B cell (primary cell): ENCODE measurements at regions not wholly inside any gene's neighbourhood (a gene's known extent, or its start where the extent isn't known, plus 50 kb on each side); places are given as distances from the start of the nearest gene placed in this dataset.

Experiments
- CTCF ChIP-seq: fragments of 200-600 bp; IDR thresholded peaks from one replicate; pipeline ENCODE4 v1.8.0; 2022; ENCODE audit warnings: antibody characterized with exemption, mild to moderate bottlenecking
- EZH2 ChIP-seq: IDR thresholded peaks from 2 replicates; pipeline ENCODE4 v1.6.1; 2012; ENCODE audit warnings: borderline replicate concordance, low read depth, mild to moderate bottlenecking, moderate library complexity, low read length; ENCODE audit not compliant: insufficient read depth, poor library complexity, severe bottlenecking

DNA sequence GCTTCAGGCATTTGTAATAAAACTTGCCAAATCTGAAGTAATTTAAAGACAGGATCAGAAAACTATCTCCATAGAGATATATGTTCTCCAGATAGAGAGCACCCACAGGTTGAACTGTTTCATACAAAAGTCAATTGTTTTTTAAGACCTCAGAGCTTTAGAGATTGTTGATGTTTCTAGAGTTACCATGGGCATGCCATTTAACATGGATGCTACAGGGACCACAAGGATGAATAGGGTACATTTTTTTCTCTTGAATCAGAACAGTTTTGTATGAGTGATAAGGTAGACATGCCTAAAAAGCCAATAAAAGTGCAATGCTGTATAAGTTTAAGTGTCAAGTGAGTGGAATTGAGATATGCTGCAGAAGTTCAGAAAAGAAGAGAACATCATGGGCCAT is 511.0 kb upstream of the CAMK1G start:
- TF ChIP-seq EZH2 = no peak
- no peak for TF ChIP-seq CTCF
